ENCODE measurements at regions not wholly inside any gene's neighbourhood (a gene's known extent, or its start where the extent isn't known, plus 50 kb on each side); places are given as distances from the start of the nearest gene placed in this dataset.
"Not testable (repeated sequence)": the region's sequence is repeated elsewhere in the genome, so short reads cannot be mapped to it uniquely, and the experiment has no call there.

- DNase-seq (ENCODE audit: low read depth), result no peak
- TF ChIP-seq, protein P1, sequence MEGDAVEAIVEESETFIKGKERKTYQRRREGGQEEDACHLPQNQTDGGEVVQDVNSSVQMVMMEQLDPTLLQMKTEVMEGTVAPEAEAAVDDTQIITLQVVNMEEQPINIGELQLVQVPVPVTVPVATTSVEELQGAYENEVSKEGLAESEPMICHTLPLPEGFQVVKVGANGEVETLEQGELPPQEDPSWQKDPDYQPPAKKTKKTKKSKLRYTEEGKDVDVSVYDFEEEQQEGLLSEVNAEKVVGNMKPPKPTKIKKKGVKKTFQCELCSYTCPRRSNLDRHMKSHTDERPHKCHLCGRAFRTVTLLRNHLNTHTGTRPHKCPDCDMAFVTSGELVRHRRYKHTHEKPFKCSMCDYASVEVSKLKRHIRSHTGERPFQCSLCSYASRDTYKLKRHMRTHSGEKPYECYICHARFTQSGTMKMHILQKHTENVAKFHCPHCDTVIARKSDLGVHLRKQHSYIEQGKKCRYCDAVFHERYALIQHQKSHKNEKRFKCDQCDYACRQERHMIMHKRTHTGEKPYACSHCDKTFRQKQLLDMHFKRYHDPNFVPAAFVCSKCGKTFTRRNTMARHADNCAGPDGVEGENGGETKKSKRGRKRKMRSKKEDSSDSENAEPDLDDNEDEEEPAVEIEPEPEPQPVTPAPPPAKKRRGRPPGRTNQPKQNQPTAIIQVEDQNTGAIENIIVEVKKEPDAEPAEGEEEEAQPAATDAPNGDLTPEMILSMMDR (IDR thresholded peaks at IDR 0.05; ENCODE audit: insufficient read depth, low read length), result no peak
- no peak overlapping the region for H3K4me3 ChIP-seq (ENCODE audit: low read depth, low read length)
These were observed 166.6 kb downstream of the AVL9 start for GRCh38 chr7:32661929-32662328.

GRCh38 chr7:32661501-32661900, 166.2 kb downstream of the AVL9 start:
- TF ChIP-seq, protein P1 (IDR thresholded peaks at IDR 0.05; ENCODE audit: insufficient read depth, low read length), result no peak
- no peak overlapping the region for H3K4me3 ChIP-seq (ENCODE audit: low read depth, low read length)
- no peak for DNase-seq (ENCODE audit: low read depth)

DNA sequence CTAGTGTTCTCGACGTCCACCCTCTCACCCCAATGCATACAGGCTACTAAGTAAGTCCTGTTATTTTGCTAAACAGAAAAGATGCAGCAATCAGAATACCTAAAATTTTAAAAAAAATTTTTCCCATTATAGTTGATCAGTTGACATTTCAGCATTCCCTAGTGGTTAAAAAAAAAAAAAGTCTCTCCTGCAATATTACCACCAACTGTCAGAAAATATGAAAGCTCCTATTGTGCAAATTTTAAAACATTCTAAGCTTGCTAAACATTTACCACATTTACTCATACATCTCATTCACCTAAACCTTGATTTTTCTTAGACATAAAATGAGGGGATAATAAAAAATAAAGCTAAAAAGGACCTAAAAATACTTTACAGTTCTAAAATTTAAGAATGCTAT, 165.6 kb downstream of the AVL9 start:
- TF ChIP-seq, protein P1 (IDR thresholded peaks at IDR 0.05; ENCODE audit: insufficient read depth, low read length), result no peak
- no peak overlapping the region for H3K4me3 ChIP-seq (ENCODE audit: low read depth, low read length)
- DNase-seq (ENCODE audit: low read depth), result no peak

DNA sequence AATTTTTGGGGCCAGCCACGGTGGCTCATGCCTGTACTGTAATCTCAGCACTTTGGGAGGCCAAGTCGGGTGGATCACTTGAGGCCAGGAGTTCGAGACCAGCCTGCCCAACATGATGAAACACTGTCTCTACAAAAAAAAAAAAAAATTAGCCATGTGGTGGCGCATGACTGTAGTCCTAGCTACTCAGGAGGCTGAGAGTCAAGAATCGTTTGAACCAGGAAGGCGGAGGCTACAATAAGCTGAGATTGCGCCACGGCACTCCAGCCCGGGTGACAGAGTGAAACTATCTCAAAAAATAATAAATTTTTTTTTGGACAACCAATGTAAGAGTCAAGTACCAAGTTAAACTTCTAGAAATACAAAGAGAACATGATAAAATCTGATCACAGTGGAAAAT, 164.6 kb downstream of the AVL9 start:
- H3K4me3 ChIP-seq (ENCODE audit: low read depth, low read length), result no peak overlapping the region
- TF ChIP-seq, protein P1 (IDR thresholded peaks at IDR 0.05; ENCODE audit: insufficient read depth, low read length), result no peak
- DNase-seq (ENCODE audit: low read depth), result no peak

DNA sequence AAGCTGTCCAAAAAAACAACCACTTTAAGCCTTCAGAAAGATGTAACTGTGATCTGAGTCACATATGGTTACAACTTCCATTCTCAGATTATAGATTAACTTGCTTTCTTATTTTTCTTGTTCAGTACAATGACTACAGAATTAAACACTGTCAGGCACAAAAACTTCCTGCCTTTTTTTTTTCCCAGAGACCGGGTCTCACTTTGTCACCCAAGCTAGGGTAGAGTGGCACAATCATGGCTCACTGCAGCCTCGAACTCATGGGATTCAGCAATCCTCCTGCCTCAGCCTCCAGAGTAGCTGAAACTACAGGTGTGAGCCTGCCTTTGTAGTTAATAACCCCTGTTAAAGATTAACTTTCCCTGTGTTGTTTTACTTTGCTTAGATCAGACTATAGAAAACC, 163.2 kb downstream of the AVL9 start:
- TF ChIP-seq, protein P1 (IDR thresholded peaks at IDR 0.05; ENCODE audit: insufficient read depth, low read length), result no peak
- no peak overlapping the region for H3K4me3 ChIP-seq (ENCODE audit: low read depth, low read length)
- DNase-seq (ENCODE audit: low read depth), result no peak

GRCh38 chr7:32658034-32658433, 162.7 kb downstream of the AVL9 start:
- no peak for DNase-seq (ENCODE audit: low read depth)
- TF ChIP-seq, protein P1 (IDR thresholded peaks at IDR 0.05; ENCODE audit: insufficient read depth, low read length), result no peak
- no peak overlapping the region for H3K4me3 ChIP-seq (ENCODE audit: low read depth, low read length)

GRCh38 chr7:32654549-32654948, 159.3 kb downstream of the AVL9 start:
- not testable (repeated sequence) for H3K4me3 ChIP-seq (ENCODE audit: low read depth, low read length); DNase-seq (ENCODE audit: low read depth)

DNA sequence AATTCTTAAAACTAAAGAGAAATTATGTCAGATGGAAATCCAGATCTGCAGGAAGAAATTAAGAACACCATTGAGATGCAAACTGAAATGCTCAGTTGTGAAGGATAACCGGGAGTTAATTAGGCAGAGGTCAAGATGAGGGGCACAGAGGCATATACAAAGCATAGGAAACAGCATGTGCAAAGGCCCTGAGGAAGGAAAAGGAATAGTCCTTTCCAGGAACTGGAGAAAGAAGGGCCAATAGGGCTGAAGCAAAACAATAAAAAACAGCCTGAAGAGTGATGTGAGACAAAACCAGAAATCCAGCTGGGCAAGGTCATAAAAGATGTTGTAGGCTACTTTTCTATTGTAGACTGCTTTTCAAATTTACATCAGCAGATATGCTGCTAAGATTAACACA, 155.1 kb downstream of the AVL9 start:
- DNase-seq (ENCODE audit: low read depth), result not testable (repeated sequence)

More for the DNA sequence above, 155.1 kb downstream of the AVL9 start:
- H3K4me3 ChIP-seq (ENCODE audit: low read depth, low read length), result not testable (repeated sequence)

Measured in fibroblast of the aortic adventitia (primary cell).